GM21717 (cell line): ENCODE measurements at regions not wholly inside any gene's neighbourhood (a gene's known extent, or its start where the extent isn't known, plus 50 kb on each side); places are given as distances from the start of the nearest gene placed in this dataset.

ENCODE experiments used
- ATAC-seq: cut with Tn5 transposase; IDR thresholded peaks from one replicate; pipeline ENCODE4 v1.9.1; 2021; ENCODE audit warnings: mild to moderate bottlenecking, moderate library complexity; ENCODE audit not compliant: unreplicated experiment

GRCh38 chr1:235925016-235925415 is 58.3 kb upstream of the LYST start:
- no peak for ATAC-seq

- no peak for ATAC-seq
Measured at GRCh38 chr1:235923466-235924021, 56.8 kb upstream of the LYST start.

- ATAC-seq, result no peak
Measured at GRCh38 chr1:235920596-235921375, 54.1 kb upstream of the LYST start.

GRCh38 chr1:235919833-235920441 is 53.2 kb upstream of the LYST start:
- no peak for ATAC-seq

GRCh38 chr1:235919127-235919832 is 52.6 kb upstream of the LYST start:
- ATAC-seq, result no peak

GRCh38 chr1:235918465-235918864 is 51.8 kb upstream of the LYST start:
- no peak for ATAC-seq

- ATAC-seq, result no peak
Measured at GRCh38 chr1:235918032-235918431, 51.3 kb upstream of the LYST start.

GRCh38 chr1:235917267-235917811 is 50.6 kb upstream of the LYST start:
- peak; percentile 89 for ATAC-seq
